ENCODE measurements at regions not wholly inside any gene's neighbourhood (a gene's known extent, or its start where the extent isn't known, plus 50 kb on each side); places are given as distances from the start of the nearest gene placed in this dataset.

GRCh38 chr7:21160401-21160800 lies 267.5 kb upstream of the SP4 start:
- FAIRE-seq, result no peak

GRCh38 chr7:21167942-21168341 lies 259.9 kb upstream of the SP4 start:
- no peak for FAIRE-seq

GRCh38 chr7:21169667-21170580 lies 258.0 kb upstream of the SP4 start:
- FAIRE-seq, result no peak

- no peak for FAIRE-seq
Measured at GRCh38 chr7:21172800-21173199, 255.1 kb upstream of the SP4 start.

- FAIRE-seq, result no peak
Measured at GRCh38 chr7:21173436-21173835, 254.4 kb upstream of the SP4 start.

- FAIRE-seq, result no peak
Measured at GRCh38 chr7:21175714-21176113, 252.2 kb upstream of the SP4 start.

GRCh38 chr7:21184942-21185652 lies 242.8 kb upstream of the SP4 start:
- FAIRE-seq, result no peak

- FAIRE-seq, result no peak
Measured at GRCh38 chr7:21185653-21186265, 242.1 kb upstream of the SP4 start.

GRCh38 chr7:21191321-21192073 lies 236.4 kb upstream of the SP4 start:
- no peak for FAIRE-seq

- no peak for FAIRE-seq
Measured at GRCh38 chr7:21192657-21193056, 235.2 kb upstream of the SP4 start.

GRCh38 chr7:21193895-21194294 lies 234.0 kb upstream of the SP4 start:
- no peak for FAIRE-seq

GRCh38 chr7:21194936-21195335 lies 232.9 kb upstream of the SP4 start:
- no peak for FAIRE-seq

- no peak for FAIRE-seq
Measured at GRCh38 chr7:21198921-21199320, 229.0 kb upstream of the SP4 start.

GRCh38 chr7:21200503-21200902 lies 227.4 kb upstream of the SP4 start:
- no peak for FAIRE-seq

- FAIRE-seq, result peak; percentile 67
Measured at GRCh38 chr7:21214657-21215056, 213.2 kb upstream of the SP4 start.

GRCh38 chr7:21215307-21215706 lies 212.6 kb upstream of the SP4 start:
- FAIRE-seq, result no peak

GRCh38 chr7:21217365-21217764 lies 210.5 kb upstream of the SP4 start:
- no peak for FAIRE-seq

GRCh38 chr7:21218155-21218554 lies 209.7 kb upstream of the SP4 start:
- FAIRE-seq, result no peak

GRCh38 chr7:21221130-21221529 lies 206.8 kb upstream of the SP4 start:
- FAIRE-seq, result no peak

GRCh38 chr7:21238400-21239116 lies 189.3 kb upstream of the SP4 start:
- no peak for FAIRE-seq

- no peak for FAIRE-seq
Measured at GRCh38 chr7:21243265-21243664, 184.6 kb upstream of the SP4 start.

- no peak for FAIRE-seq
Measured at GRCh38 chr7:21251151-21251800, 176.6 kb upstream of the SP4 start.
